22Rv1 (cell line): ENCODE measurements at regions not wholly inside any gene's neighbourhood (a gene's known extent, or its start where the extent isn't known, plus 50 kb on each side); places are given as distances from the start of the nearest gene placed in this dataset.

Source experiments
- ZFX ChIP-seq: fragments of 450-650 bp; IDR thresholded peaks from 2 replicates; pipeline ENCODE4 v1.6.1; 2017; ENCODE audit warnings: antibody characterized with exemption, borderline replicate concordance
- TF ChIP-seq, protein P1 (sequence below): fragments of 450-650 bp; IDR thresholded peaks from 2 replicates; pipeline ENCODE4 v1.5.1; 2017; ENCODE audit warnings: mild to moderate bottlenecking

DNA sequence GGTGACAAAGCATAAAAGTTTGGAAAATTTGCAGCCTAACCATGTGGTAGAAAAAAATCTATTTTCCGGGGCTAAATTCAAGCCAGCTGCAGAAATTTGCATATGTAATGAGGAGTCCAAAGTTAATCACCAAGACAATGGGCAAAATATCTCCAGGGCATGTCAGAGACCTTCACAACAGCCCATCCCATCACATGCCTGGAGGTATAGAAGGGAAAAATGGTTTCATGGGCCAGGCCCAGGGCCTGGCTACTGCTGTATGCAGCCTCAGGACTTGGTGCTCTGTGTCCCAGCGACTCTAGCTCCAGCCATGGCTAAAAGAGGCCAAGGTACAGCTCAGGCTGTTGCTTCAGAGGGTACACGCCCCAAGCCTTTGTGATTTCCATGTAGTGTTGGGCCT, 655.8 kb upstream of the MGAT4C start:
- TF ChIP-seq, protein P1, sequence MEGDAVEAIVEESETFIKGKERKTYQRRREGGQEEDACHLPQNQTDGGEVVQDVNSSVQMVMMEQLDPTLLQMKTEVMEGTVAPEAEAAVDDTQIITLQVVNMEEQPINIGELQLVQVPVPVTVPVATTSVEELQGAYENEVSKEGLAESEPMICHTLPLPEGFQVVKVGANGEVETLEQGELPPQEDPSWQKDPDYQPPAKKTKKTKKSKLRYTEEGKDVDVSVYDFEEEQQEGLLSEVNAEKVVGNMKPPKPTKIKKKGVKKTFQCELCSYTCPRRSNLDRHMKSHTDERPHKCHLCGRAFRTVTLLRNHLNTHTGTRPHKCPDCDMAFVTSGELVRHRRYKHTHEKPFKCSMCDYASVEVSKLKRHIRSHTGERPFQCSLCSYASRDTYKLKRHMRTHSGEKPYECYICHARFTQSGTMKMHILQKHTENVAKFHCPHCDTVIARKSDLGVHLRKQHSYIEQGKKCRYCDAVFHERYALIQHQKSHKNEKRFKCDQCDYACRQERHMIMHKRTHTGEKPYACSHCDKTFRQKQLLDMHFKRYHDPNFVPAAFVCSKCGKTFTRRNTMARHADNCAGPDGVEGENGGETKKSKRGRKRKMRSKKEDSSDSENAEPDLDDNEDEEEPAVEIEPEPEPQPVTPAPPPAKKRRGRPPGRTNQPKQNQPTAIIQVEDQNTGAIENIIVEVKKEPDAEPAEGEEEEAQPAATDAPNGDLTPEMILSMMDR = no peak
- no peak for TF ChIP-seq ZFX
